ENCODE measurements at regions not wholly inside any gene's neighbourhood (a gene's known extent, or its start where the extent isn't known, plus 50 kb on each side); places are given as distances from the start of the nearest gene placed in this dataset.

DNA sequence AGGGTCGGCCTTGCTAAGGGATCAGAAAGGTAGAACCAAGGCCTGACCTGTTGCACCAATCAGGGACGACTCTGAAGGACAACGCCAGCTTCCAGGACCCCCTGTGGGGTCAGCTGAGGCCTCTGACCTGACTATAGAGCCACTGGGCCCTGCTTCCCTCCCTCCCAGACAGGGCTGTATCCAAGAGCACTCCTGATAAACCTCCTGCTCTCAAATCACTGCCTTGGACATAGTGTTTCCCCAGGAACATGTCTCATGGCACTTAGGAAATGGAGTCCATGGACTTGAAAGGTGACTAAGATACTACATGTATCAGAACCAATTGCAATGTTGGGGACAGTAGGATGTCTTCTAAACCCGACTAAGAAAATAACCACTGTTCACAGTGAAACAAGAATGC, 117.8 kb upstream of the OPCML start:
- TF ChIP-seq POLR2A (IDR thresholded peaks at IDR 0.05; ENCODE audit: low read depth, low read length) (no peak), MXI1 (IDR thresholded peaks at IDR 0.05; ENCODE audit: borderline replicate concordance, low read depth, low read length) (no peak), CTCF (conservative IDR thresholded peaks at IDR 0.05; ENCODE audit: low read depth, low read length) (no peak), ELK1 (IDR thresholded peaks at IDR 0.05; ENCODE audit: borderline replicate concordance, low read depth, low read length) (no peak), RAD21 (IDR thresholded peaks at IDR 0.05; ENCODE audit: low read length) (no peak), CEBPB (IDR thresholded peaks at IDR 0.05; ENCODE audit: low read depth, low read length) (no peak)
- TF ChIP-seq, protein P1, sequence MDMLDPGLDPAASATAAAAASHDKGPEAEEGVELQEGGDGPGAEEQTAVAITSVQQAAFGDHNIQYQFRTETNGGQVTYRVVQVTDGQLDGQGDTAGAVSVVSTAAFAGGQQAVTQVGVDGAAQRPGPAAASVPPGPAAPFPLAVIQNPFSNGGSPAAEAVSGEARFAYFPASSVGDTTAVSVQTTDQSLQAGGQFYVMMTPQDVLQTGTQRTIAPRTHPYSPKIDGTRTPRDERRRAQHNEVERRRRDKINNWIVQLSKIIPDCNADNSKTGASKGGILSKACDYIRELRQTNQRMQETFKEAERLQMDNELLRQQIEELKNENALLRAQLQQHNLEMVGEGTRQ (IDR thresholded peaks at IDR 0.05; ENCODE audit: low read depth, low read length), result no peak
